Fibroblast of lung (primary cell): ENCODE measurements at regions not wholly inside any gene's neighbourhood (a gene's known extent, or its start where the extent isn't known, plus 50 kb on each side); places are given as distances from the start of the nearest gene placed in this dataset.
"Not testable (repeated sequence)": the region's sequence is repeated elsewhere in the genome, so short reads cannot be mapped to it uniquely, and the experiment has no call there.

Source experiments
- DNase-seq, 2 donors: peaks; one replicate each; pipeline versions ENCODE4 v3.0.0 to v3.0.0-alpha.2; 2010; ENCODE audit warnings: low read depth in 2 of 2
- H2AFZ ChIP-seq: 2 replicates; pipeline ENCODE4 v1.5.1; 2012; ENCODE audit warnings: low read length, control low read depth, inconsistent platforms
- H3K27ac ChIP-seq: 2 replicates; pipeline ENCODE4 v1.5.1; 2011; ENCODE audit warnings: low read length, control low read depth; ENCODE audit not compliant: insufficient read depth
- H3K27me3 ChIP-seq: 2 replicates; pipeline ENCODE4 v1.5.1; 2011; ENCODE audit warnings: mild to moderate bottlenecking, low read length; ENCODE audit not compliant: control insufficient read depth, insufficient read depth
- H3K36me3 ChIP-seq: 2 replicates; pipeline ENCODE4 v1.5.1; 2011; ENCODE audit warnings: low read length; ENCODE audit not compliant: control insufficient read depth, insufficient read depth
- H3K4me1 ChIP-seq: 2 replicates; pipeline ENCODE4 v1.5.1; 2011; ENCODE audit warnings: low read length; ENCODE audit not compliant: control insufficient read depth, insufficient read depth; ENCODE audit errors: extremely low read depth
- H3K4me2 ChIP-seq: 2 replicates; pipeline ENCODE4 v1.5.1; 2011; ENCODE audit warnings: low read length, control low read depth; ENCODE audit not compliant: insufficient read depth; ENCODE audit errors: extremely low read depth
- H3K4me3 ChIP-seq, 4 experiments: fragments of 200-600 bp in 1 of 4; sonication (generic) in 1 of 4; replicated peaks in 1 of 4; 2 replicates each; pipeline ENCODE4 v1.5.1; 2011 to 2016; ENCODE audit warnings: low read length in 4 of 4, low read depth in 3 of 4, mild to moderate bottlenecking in 3 of 4, control low read depth in 2 of 4, inconsistent platforms in 1 of 4, mixed read lengths in 1 of 4; ENCODE audit not compliant: insufficient read depth in 1 of 4; ENCODE audit errors: control extremely low read depth in 1 of 4
- H3K79me2 ChIP-seq: 2 replicates; pipeline ENCODE4 v1.5.1; 2012; ENCODE audit warnings: mild to moderate bottlenecking, low read length, inconsistent platforms; ENCODE audit not compliant: control insufficient read depth, insufficient read depth
- H3K9ac ChIP-seq: 2 replicates; pipeline ENCODE4 v1.5.1; 2011; ENCODE audit warnings: mild to moderate bottlenecking, low read length, control low read depth; ENCODE audit not compliant: insufficient read depth
- H3K9me3 ChIP-seq: 2 replicates; pipeline ENCODE4 v1.5.1; 2012; ENCODE audit warnings: low read depth, low read length; ENCODE audit not compliant: control insufficient read depth, insufficient read depth
- H4K20me1 ChIP-seq: 2 replicates; pipeline ENCODE4 v1.5.1; 2011; ENCODE audit warnings: low read length; ENCODE audit not compliant: control insufficient read depth, insufficient read depth; ENCODE audit errors: extremely low read depth
- CTCF ChIP-seq, 2 donors: IDR thresholded peaks in 1 of 2; conservative IDR thresholded peaks in 1 of 2; 1 replicate in 1 of 2; 2 replicates in 1 of 2; pipeline ENCODE4 v1.5.1; 2011 to 2012; ENCODE audit warnings: low read length in 2 of 2, control low read depth in 1 of 2, inconsistent platforms in 1 of 2, low read depth in 1 of 2, mild to moderate bottlenecking in 1 of 2
- EZH2 ChIP-seq: IDR thresholded peaks from 2 replicates; pipeline ENCODE4 v1.5.1; 2012; ENCODE audit warnings: low read length, control low read depth, mild to moderate bottlenecking; ENCODE audit errors: missing control alignments

- no peak for DNase-seq
- TF ChIP-seq EZH2: no peak
Measured at GRCh38 chr18:59848002-59848401, 51.8 kb upstream of the PMAIP1 start.

GRCh38 chr18:59847491-59847846 lies 52.3 kb upstream of the PMAIP1 start:
- not testable (repeated sequence) for H2AFZ ChIP-seq, H3K4me3 ChIP-seq, H4K20me1 ChIP-seq, H3K4me1 ChIP-seq, DNase-seq, H3K36me3 ChIP-seq, H3K27ac ChIP-seq, H3K9me3 ChIP-seq, H3K4me2 ChIP-seq, H3K79me2 ChIP-seq, H3K27me3 ChIP-seq, H3K9ac ChIP-seq

More at GRCh38 chr18:59848002-59848401, 51.8 kb upstream of the PMAIP1 start:
- no peaks in the 10 kb centered on the region for H3K4me1 ChIP-seq
- peaks cover 5% of the 10 kb centered on the region for H3K27me3 ChIP-seq
- H3K4me2 ChIP-seq: no peak overlapping the region
- H3K79me2 ChIP-seq: no peaks in the 10 kb centered on the region
- no peaks in the 10 kb centered on the region for H4K20me1 ChIP-seq
- H3K36me3 ChIP-seq: no peaks in the 10 kb centered on the region
- no peak overlapping the region for H3K27ac ChIP-seq
- H3K4me3 ChIP-seq: no peak overlapping the region
- no peak overlapping the region for H3K9ac ChIP-seq
- no peak overlapping the region for H2AFZ ChIP-seq
- H3K9me3 ChIP-seq: no peaks in the 10 kb centered on the region

GRCh38 chr18:59846814-59847490 lies 52.8 kb upstream of the PMAIP1 start:
- no peaks in the 10 kb centered on the region for H4K20me1 ChIP-seq
- H2AFZ ChIP-seq: no peak overlapping the region
- DNase-seq: peak; percentile 41 to 53
- peaks cover 5% of the 10 kb centered on the region for H3K27me3 ChIP-seq
- H3K4me1 ChIP-seq: no peaks in the 10 kb centered on the region
- no peaks in the 10 kb centered on the region for H3K9me3 ChIP-seq
- H3K36me3 ChIP-seq: no peaks in the 10 kb centered on the region
- no peak overlapping the region for H3K27ac ChIP-seq
- no peak for TF ChIP-seq EZH2
- no peaks in the 10 kb centered on the region for H3K79me2 ChIP-seq
- H3K9ac ChIP-seq: no peak overlapping the region
- no peak overlapping the region for H3K4me3 ChIP-seq
- H3K4me2 ChIP-seq: no peak overlapping the region

- no peak overlapping the region for H3K9ac ChIP-seq
- DNase-seq: no peak
Measured at GRCh38 chr18:59842947-59843346, 56.8 kb upstream of the PMAIP1 start.

More at GRCh38 chr18:59842947-59843346, 56.8 kb upstream of the PMAIP1 start:
- Histone ChIP-seq H3K79me2 (no peaks in the 10 kb centered on the region), H2AFZ (no peak overlapping the region), H3K9me3 (no peaks in the 10 kb centered on the region), H3K4me3 (no peak overlapping the region), H3K27me3 (peaks cover 3% of the 10 kb centered on the region), H3K4me2 (no peak overlapping the region), H3K36me3 (no peaks in the 10 kb centered on the region), H3K27ac (no peak overlapping the region), H4K20me1 (no peaks in the 10 kb centered on the region), H3K4me1 (no peaks in the 10 kb centered on the region)
- no peak for TF ChIP-seq EZH2
- TF ChIP-seq CTCF (conservative IDR thresholded peaks at IDR 0.05 in 1 of 2, IDR thresholded peaks at IDR 0.05 in 1 of 2; ENCODE audit: low read depth in 1 of 2, low read length in 2 of 2): no peak
